IMR-90 (cell line): ENCODE measurements at regions not wholly inside any gene's neighbourhood (a gene's known extent, or its start where the extent isn't known, plus 50 kb on each side); places are given as distances from the start of the nearest gene placed in this dataset.

ENCODE experiments used
- CEBPB ChIP-seq: IDR thresholded peaks from 2 replicates; pipeline ENCODE4 v1.6.1; 2012; ENCODE audit warnings: low read depth, low read length, improper control_type of control experiment
- CHD1 ChIP-seq: IDR thresholded peaks from 2 replicates; pipeline ENCODE4 v1.6.1; 2012; ENCODE audit warnings: low read depth, low read length, improper control_type of control experiment
- FOS ChIP-seq: fragments of 150-350 bp; IDR thresholded peaks from 2 replicates; pipeline ENCODE4 v1.6.1; 2016; ENCODE audit warnings: low read depth, low read length
- MAFK ChIP-seq: IDR thresholded peaks from 2 replicates; pipeline ENCODE4 v1.6.1; 2012; ENCODE audit warnings: low read depth, low read length, improper control_type of control experiment
- MXI1 ChIP-seq: IDR thresholded peaks from 2 replicates; pipeline ENCODE4 v1.6.1; 2012; ENCODE audit warnings: low read depth, mild to moderate bottlenecking, low read length, moderate library complexity, borderline replicate concordance
- NFE2L2 ChIP-seq: fragments of 150-350 bp; IDR thresholded peaks from 2 replicates; pipeline ENCODE4 v1.6.1; 2016; ENCODE audit warnings: low read depth, mild to moderate bottlenecking, low read length
- POLR2A ChIP-seq: IDR thresholded peaks from 2 replicates; pipeline ENCODE4 v1.6.1; 2012; ENCODE audit warnings: mild to moderate bottlenecking, low read depth, low read length
- RAD21 ChIP-seq: IDR thresholded peaks from 2 replicates; pipeline ENCODE4 v1.6.1; 2012; ENCODE audit warnings: low read length, improper control_type of control experiment
- RFX5 ChIP-seq: IDR thresholded peaks from 2 replicates; pipeline ENCODE4 v1.8.0; 2012; ENCODE audit warnings: low read depth, mild to moderate bottlenecking, low read length, moderate library complexity
- SMC3 ChIP-seq: fragments of 150-350 bp; IDR thresholded peaks from 2 replicates; pipeline ENCODE4 v1.6.1; 2016; ENCODE audit warnings: low read depth, mild to moderate bottlenecking, antibody characterized with exemption, low read length, moderate library complexity
- TF ChIP-seq, protein P1 (sequence below): conservative IDR thresholded peaks from 2 replicates; pipeline ENCODE4 v1.5.1; 2012; ENCODE audit warnings: mild to moderate bottlenecking, low read depth, low read length, improper control_type of control experiment
- TF ChIP-seq, protein P2 (sequence below): fragments of 150-350 bp; IDR thresholded peaks from 2 replicates; pipeline ENCODE4 v1.6.1; 2017; ENCODE audit warnings: mild to moderate bottlenecking, antibody characterized with exemption, low read length, low read depth

DNA sequence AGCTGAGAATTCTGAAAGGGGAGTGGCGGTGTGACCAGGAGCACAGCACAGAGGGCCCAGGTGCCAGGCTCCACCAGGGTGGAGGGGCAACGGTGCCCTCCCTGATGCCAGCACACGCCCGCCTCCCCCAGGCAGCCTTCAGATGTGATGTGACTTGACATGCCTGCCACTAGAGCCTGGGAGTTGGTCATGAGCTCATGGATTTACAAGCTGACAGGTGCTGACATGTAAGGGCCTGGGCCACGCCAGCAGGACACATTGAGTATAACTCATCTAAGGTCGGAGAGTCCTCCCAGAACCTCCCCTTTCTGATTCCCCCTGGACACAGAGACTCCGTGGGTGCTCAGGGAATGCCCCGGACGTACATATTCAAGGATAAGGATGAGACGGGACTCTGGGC, 74.2 kb downstream of the LSM5 start:
- TF ChIP-seq FOS (no peak), SMC3 (no peak), RFX5 (no peak), POLR2A (no peak), CEBPB (no peak), RAD21 (no peak), CHD1 (no peak), MAFK (no peak), NFE2L2 (no peak), MXI1 (no peak)
- TF ChIP-seq, protein P1, sequence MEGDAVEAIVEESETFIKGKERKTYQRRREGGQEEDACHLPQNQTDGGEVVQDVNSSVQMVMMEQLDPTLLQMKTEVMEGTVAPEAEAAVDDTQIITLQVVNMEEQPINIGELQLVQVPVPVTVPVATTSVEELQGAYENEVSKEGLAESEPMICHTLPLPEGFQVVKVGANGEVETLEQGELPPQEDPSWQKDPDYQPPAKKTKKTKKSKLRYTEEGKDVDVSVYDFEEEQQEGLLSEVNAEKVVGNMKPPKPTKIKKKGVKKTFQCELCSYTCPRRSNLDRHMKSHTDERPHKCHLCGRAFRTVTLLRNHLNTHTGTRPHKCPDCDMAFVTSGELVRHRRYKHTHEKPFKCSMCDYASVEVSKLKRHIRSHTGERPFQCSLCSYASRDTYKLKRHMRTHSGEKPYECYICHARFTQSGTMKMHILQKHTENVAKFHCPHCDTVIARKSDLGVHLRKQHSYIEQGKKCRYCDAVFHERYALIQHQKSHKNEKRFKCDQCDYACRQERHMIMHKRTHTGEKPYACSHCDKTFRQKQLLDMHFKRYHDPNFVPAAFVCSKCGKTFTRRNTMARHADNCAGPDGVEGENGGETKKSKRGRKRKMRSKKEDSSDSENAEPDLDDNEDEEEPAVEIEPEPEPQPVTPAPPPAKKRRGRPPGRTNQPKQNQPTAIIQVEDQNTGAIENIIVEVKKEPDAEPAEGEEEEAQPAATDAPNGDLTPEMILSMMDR: no peak
- TF ChIP-seq, protein P2, sequence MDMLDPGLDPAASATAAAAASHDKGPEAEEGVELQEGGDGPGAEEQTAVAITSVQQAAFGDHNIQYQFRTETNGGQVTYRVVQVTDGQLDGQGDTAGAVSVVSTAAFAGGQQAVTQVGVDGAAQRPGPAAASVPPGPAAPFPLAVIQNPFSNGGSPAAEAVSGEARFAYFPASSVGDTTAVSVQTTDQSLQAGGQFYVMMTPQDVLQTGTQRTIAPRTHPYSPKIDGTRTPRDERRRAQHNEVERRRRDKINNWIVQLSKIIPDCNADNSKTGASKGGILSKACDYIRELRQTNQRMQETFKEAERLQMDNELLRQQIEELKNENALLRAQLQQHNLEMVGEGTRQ: no peak
